Liver (tissue), 3 donors: ENCODE measurements at regions not wholly inside any gene's neighbourhood (a gene's known extent, or its start where the extent isn't known, plus 50 kb on each side); places are given as distances from the start of the nearest gene placed in this dataset.

Experiments
- CTCF ChIP-seq: fragments of 150-350 bp; IDR thresholded peaks from 2 replicates; pipeline ENCODE4 v1.5.1; 2017; ENCODE audit warnings: improper control_type of control experiment, low read depth, low read length; ENCODE audit not compliant: missing input control
- EGR1 ChIP-seq, 2 donors: IDR thresholded peaks; 2 replicates each; pipeline ENCODE4 v1.6.1; 2016 to 2018; ENCODE audit warnings: antibody characterized with exemption in 2 of 2, low read depth in 2 of 2
- JUND ChIP-seq, 2 donors: IDR thresholded peaks; 2 replicates each; pipeline ENCODE4 v1.6.1; 2016; ENCODE audit warnings: antibody characterized with exemption in 2 of 2
- SP1 ChIP-seq: IDR thresholded peaks from 2 replicates; pipeline ENCODE4 v1.6.1; 2018; ENCODE audit warnings: antibody characterized with exemption, mild to moderate bottlenecking
- YY1 ChIP-seq: IDR thresholded peaks from 2 replicates; pipeline ENCODE4 v1.6.1; 2016; ENCODE audit warnings: antibody characterized with exemption, mild to moderate bottlenecking
- TF ChIP-seq, protein P1 (sequence below): IDR thresholded peaks from 2 replicates; pipeline ENCODE4 v1.6.1; 2016; ENCODE audit warnings: antibody characterized with exemption
- TF ChIP-seq, protein P2 (sequence below): IDR thresholded peaks from 2 replicates; pipeline ENCODE4 v1.6.1; 2016; ENCODE audit warnings: antibody characterized with exemption
- donor health status: healthy.
- donor health status: healthy.

DNA sequence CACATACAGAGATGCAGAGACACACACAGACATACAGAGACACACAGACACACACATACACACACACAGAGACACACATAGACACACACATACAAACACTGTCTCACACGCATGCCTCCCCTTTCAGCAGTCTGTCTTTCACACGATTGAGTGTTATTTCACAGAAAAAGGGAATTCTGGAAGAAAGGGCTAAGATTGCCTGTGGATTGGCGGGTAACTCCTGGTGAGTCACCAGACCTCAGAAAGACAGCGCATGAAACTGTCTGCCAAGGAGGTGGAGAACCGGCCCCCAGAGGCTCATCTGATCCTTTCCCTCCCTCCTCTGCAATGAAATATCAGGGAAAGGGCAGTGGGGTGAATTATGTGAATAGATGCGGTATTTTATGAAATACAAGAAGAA lies 127.2 kb upstream of the GSC start:
- TF ChIP-seq CTCF (no peak), YY1 (no peak), EGR1 (IDR thresholded peaks at IDR 0.05; ENCODE audit: low read depth in 2 of 2) (no peak), SP1 (no peak), JUND (IDR thresholded peaks at IDR 0.05) (no peak)
- TF ChIP-seq, protein P1, sequence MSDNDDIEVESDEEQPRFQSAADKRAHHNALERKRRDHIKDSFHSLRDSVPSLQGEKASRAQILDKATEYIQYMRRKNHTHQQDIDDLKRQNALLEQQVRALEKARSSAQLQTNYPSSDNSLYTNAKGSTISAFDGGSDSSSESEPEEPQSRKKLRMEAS, result no peak
- TF ChIP-seq, protein P2, sequence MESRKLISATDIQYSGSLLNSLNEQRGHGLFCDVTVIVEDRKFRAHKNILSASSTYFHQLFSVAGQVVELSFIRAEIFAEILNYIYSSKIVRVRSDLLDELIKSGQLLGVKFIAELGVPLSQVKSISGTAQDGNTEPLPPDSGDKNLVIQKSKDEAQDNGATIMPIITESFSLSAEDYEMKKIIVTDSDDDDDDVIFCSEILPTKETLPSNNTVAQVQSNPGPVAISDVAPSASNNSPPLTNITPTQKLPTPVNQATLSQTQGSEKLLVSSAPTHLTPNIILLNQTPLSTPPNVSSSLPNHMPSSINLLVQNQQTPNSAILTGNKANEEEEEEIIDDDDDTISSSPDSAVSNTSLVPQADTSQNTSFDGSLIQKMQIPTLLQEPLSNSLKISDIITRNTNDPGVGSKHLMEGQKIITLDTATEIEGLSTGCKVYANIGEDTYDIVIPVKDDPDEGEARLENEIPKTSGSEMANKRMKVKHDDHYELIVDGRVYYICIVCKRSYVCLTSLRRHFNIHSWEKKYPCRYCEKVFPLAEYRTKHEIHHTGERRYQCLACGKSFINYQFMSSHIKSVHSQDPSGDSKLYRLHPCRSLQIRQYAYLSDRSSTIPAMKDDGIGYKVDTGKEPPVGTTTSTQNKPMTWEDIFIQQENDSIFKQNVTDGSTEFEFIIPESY, result no peak
